Naive B cell (primary cell): ENCODE measurements at regions not wholly inside any gene's neighbourhood (a gene's known extent, or its start where the extent isn't known, plus 50 kb on each side); places are given as distances from the start of the nearest gene placed in this dataset.

ENCODE experiments used
- ATAC-seq, 2 donors: fragments of 150-1000 bp; cut with Tn5 transposase; 2 replicates each; pipeline ENCODE4 v1.10.0; 2021; ENCODE audit warnings: low read depth in 2 of 2, mild to moderate bottlenecking in 2 of 2, moderate library complexity in 2 of 2
- DNase-seq: peaks from one replicate; pipeline ENCODE4 v3.0.0; 2022
- H3K27ac Mint-ChIP-seq, 6 donors: one replicate each; pipeline ENCODE4 v1.8.0; 2020 to 2022; ENCODE audit warnings: mild to moderate bottlenecking in 6 of 6, mixed read lengths in 6 of 6, moderate library complexity in 5 of 6, inconsistent platforms in 2 of 6
- H3K27me3 Mint-ChIP-seq, 3 donors: one replicate each; pipeline ENCODE4 v1.8.0; 2021 to 2022; ENCODE audit warnings: mixed read lengths in 3 of 3, mild to moderate bottlenecking in 1 of 3
- H3K36me3 Mint-ChIP-seq, 2 donors: one replicate each; pipeline ENCODE4 v1.8.0; 2020 to 2022; ENCODE audit warnings: mixed read lengths in 2 of 2, inconsistent platforms in 1 of 2, mild to moderate bottlenecking in 1 of 2
- H3K4me1 Mint-ChIP-seq, 3 donors: one replicate each; pipeline ENCODE4 v1.8.0; 2020 to 2022; ENCODE audit warnings: mixed read lengths in 3 of 3, inconsistent platforms in 1 of 3, mild to moderate bottlenecking in 1 of 3, moderate library complexity in 1 of 3
- H3K4me3 Mint-ChIP-seq, 8 donors: one replicate each; pipeline ENCODE4 v1.8.0; 2020 to 2022; ENCODE audit warnings: mild to moderate bottlenecking in 8 of 8, mixed read lengths in 8 of 8, moderate library complexity in 8 of 8, inconsistent platforms in 2 of 8
- H3K9me3 Mint-ChIP-seq, 7 donors: one replicate each; pipeline ENCODE4 v1.8.0; 2020 to 2022; ENCODE audit warnings: mixed read lengths in 7 of 7, mild to moderate bottlenecking in 5 of 7, inconsistent platforms in 2 of 7, moderate library complexity in 1 of 7

DNA sequence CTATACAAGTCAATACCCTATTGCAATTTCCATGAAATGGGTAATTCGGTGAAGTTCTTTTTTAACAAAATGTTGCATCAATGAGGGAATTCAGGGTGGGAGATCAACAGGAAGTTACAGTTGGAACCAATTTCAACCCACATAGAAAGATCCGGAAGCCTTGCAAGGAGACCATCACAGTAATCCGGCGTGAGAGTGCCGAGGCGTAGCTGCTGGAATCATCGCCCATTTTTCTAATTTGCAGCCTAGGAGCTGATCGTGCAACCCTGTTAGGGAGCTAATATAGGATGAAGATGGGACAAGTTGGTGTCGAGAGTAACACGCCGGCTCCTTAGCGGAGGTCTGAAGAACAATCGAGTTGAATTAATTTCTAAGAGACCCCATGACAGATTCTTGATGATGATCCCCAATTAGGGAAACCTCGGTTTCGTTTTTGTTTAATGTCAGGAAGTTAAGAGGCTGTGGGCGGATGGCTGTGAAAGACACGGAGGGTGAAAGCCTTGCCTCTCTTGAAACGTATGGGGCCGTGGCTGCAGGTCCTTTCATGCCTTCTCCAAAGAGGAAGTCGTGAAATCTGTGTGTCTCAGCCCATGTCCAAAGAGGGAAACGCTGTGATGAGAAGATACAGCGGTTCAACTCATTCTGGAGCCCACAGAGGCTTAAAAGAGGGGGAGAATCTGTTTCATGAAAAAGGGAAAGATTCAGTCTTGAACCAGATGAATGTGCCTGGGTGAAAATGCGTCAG, 51.2 kb upstream of the CARD11 start:
- H3K9me3 Mint-ChIP-seq, result peaks cover 0 to 2% (median 0%) of the 10 kb centered on the region in 7 donors
- peak overlapping the region; percentile 98 to 99 (median 98) for H3K27ac Mint-ChIP-seq
- ATAC-seq, result peak; percentile 83
- peak overlapping the region; percentile 76 to 94 (median 90) for H3K4me3 Mint-ChIP-seq
- H3K4me1 Mint-ChIP-seq, result peaks cover 25 to 63% (median 43%) of the 10 kb centered on the region in 3 donors
- DNase-seq, result peak; percentile 70
- no peaks in the 10 kb centered on the region for H3K27me3 Mint-ChIP-seq
- H3K36me3 Mint-ChIP-seq, result no peaks in the 10 kb centered on the region

DNA sequence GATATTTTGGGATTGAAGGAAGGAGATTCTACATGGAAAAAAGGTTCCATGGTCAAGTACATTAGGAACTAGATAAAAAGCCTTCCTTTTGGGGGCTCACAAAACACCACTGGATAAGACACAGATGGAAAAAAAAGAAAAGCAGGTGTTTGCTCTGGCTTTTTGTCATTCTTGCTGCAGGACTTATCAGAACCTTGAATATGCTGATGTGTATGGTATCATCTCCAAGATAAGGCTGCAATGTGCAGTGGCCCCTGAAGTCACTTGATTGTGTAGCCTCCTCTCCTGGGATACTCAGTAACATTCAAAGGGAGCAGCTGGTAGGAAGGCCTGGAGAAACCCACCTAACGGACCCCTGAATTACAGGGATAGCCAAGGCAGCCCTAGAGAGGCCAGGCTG, 54.1 kb upstream of the CARD11 start:
- Mint-ChIP-seq H3K4me3 (no peak overlapping the region), H3K27me3 (no peaks in the 10 kb centered on the region), H3K4me1 (peaks cover 15 to 42% (median 22%) of the 10 kb centered on the region in 3 donors), H3K9me3 (peaks cover 0 to 2% (median 0%) of the 10 kb centered on the region in 7 donors), H3K36me3 (no peaks in the 10 kb centered on the region), H3K27ac (no peak overlapping the region)
- ATAC-seq, result no peak
- DNase-seq, result no peak

DNA sequence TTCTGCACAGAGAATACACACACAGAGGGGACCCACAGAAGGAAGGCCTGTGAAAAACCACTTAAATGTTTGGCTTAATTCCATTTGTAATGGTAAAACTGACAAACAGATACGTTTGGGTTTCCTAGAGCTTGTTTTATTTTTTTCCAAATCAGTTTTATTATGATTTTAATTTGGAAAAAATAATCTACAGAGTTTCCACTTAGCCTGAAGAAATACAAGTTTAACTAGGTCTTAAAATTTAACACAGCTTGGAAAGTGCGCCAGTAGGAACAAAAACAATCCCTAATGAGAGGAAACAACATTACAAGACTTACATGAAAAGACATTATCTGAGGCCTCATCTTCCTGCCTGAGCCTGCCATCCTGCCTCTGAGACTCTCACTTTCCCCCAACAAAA, 58.5 kb upstream of the CARD11 start:
- no peaks in the 10 kb centered on the region for H3K27me3 Mint-ChIP-seq
- DNase-seq, result no peak
- H3K4me3 Mint-ChIP-seq, result no peak overlapping the region
- no peaks in the 10 kb centered on the region for H3K36me3 Mint-ChIP-seq
- peaks cover 0 to 5% (median 0%) of the 10 kb centered on the region in 7 donors for H3K9me3 Mint-ChIP-seq
- H3K27ac Mint-ChIP-seq, result no peak overlapping the region
- no peak for ATAC-seq
- peaks cover 0 to 3% (median 0%) of the 10 kb centered on the region in 3 donors for H3K4me1 Mint-ChIP-seq

DNA sequence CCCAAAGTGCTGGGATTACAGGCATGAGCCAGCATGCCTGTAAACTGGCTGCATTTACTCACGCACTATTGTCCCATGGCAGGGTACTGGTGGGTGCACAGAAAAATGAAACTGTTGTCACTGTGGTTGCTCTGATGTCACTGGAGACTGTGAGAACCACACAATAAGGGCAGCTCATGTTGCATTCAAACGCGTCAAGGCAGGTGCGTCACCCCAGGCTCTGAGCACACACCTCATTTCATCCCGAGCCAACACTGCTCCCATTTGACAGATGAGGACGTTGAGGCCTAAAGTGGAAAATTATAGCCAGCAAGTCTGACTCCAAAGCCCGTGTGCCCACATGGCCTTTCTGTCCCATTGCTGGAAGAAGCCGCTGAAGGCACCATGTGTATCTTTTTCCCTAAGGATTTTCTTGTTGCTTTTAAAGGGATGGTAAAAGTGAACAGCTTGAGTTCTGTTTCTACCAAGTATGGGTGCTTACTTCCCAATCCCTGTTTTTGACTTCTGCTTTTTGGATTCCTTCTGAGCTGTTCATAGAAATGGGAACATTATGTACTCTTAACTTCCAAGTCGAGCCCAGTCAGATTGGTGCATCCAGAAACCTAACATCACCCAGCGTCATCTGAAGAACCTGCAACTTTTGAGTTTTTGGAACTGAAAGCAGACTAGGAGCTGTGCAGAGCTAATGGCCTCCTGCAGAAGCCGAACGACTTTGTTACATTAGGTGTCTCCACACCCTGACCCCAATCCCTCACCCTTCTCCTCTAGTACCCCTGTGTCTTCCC, 60.1 kb upstream of the CARD11 start:
- no peak overlapping the region for H3K4me3 Mint-ChIP-seq
- ATAC-seq (no peak), DNase-seq (no peak)
- peaks cover 0 to 5% (median 0%) of the 10 kb centered on the region in 7 donors for H3K9me3 Mint-ChIP-seq
- H3K27ac Mint-ChIP-seq, result no peak overlapping the region
- no peaks in the 10 kb centered on the region for H3K36me3 Mint-ChIP-seq
- H3K27me3 Mint-ChIP-seq, result peaks cover 0 to 2% (median 2%) of the 10 kb centered on the region in 3 donors
- H3K4me1 Mint-ChIP-seq, result peaks cover 0 to 8% (median 4%) of the 10 kb centered on the region in 3 donors

DNA sequence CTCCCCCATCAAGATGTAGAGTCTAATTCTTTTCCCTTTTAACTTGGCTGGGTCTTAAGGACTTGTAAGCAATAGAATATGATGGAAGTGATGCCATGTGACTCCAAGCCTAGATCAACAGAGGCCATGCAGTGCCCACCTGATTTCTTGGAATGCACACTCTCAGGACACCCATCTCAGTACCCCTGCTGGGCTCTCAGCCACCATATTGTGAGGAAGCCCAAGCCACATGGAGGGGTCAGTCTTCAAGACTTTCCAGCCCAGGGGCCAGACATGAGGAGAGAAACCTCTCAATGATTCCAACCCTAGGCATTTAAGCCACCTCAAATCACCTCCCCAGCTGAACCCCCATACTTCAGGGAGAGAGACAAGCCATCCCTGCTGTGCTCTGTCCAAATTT, 62.2 kb upstream of the CARD11 start:
- ATAC-seq (no peak), DNase-seq (no peak)
- no peaks in the 10 kb centered on the region for H3K36me3 Mint-ChIP-seq
- peaks cover 0 to 8% (median 4%) of the 10 kb centered on the region in 3 donors for H3K4me1 Mint-ChIP-seq
- H3K27ac Mint-ChIP-seq, result no peak overlapping the region
- peaks cover 0 to 7% (median 6%) of the 10 kb centered on the region in 3 donors for H3K27me3 Mint-ChIP-seq
- peak overlapping the region in 2 of 8 donors; percentile 5 to 21 for H3K4me3 Mint-ChIP-seq
- H3K9me3 Mint-ChIP-seq, result peaks cover 0 to 5% (median 2%) of the 10 kb centered on the region in 7 donors

DNA sequence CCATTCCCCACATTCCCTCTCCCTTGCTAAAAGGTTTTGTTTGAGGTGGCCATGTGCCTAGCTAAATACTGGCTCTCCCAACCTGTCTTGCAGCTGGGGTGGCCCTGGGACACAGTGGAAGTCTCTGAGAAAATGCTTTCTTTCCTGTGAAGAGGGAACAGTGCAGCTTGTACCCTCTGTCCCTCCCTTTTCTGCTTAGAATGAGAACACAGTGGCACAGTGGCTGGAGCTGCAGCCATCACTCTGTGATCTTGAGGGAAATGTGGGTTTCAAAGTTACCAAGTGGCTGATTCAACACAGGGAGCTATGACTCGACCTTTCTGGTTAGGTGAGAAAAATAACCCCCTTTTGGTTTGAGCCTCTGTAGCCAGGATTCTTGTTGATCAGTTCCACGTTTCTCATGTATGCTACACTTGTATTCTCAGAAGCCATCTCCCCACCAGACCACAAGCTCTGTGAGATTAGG, 62.7 kb upstream of the CARD11 start:
- peaks cover 0 to 8% (median 4%) of the 10 kb centered on the region in 3 donors for H3K4me1 Mint-ChIP-seq
- no peak overlapping the region for H3K4me3 Mint-ChIP-seq
- peak overlapping the region in 1 of 6 donors; percentile 65 for H3K27ac Mint-ChIP-seq
- no peaks in the 10 kb centered on the region for H3K36me3 Mint-ChIP-seq
- DNase-seq (no peak), ATAC-seq (no peak)
- peaks cover 0 to 5% (median 2%) of the 10 kb centered on the region in 7 donors for H3K9me3 Mint-ChIP-seq
- peaks cover 0 to 7% (median 6%) of the 10 kb centered on the region in 3 donors for H3K27me3 Mint-ChIP-seq

DNA sequence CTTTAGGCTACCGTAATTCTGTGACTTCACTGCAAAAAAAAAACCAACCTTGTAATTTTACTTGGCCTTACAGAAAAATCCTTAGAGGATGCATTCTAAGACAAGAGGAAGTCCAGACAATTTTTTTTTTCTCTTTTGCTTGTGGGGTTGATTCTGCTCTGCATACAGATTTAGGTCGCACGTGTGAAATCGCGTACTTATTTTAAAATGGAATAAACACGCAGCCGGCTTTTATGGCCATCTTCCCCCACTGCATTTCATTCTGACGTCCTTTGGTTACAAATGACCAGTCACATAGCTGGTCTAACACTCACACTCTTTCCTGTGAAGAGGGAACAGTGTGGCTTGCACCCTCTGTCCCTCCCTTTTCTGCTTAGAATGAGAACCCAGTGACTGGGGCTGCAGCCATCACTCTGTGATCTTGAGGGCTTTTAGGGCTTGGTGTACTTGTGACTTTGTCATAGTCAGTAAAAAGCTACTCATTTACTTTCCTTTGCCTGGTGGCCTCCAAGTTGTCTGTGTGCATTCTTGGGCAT, 63.6 kb upstream of the CARD11 start:
- Mint-ChIP-seq H3K36me3 (no peaks in the 10 kb centered on the region), H3K27me3 (peaks cover 0 to 7% (median 6%) of the 10 kb centered on the region in 3 donors), H3K9me3 (peaks cover 0 to 5% (median 2%) of the 10 kb centered on the region in 7 donors), H3K27ac (peak overlapping the region in 3 of 6 donors; percentile 9 to 83 (median 65)), H3K4me1 (peaks cover 0 to 8% (median 4%) of the 10 kb centered on the region in 3 donors), H3K4me3 (no peak overlapping the region)
- no peak for DNase-seq
- ATAC-seq, result peak; percentile 20 to 70

DNA sequence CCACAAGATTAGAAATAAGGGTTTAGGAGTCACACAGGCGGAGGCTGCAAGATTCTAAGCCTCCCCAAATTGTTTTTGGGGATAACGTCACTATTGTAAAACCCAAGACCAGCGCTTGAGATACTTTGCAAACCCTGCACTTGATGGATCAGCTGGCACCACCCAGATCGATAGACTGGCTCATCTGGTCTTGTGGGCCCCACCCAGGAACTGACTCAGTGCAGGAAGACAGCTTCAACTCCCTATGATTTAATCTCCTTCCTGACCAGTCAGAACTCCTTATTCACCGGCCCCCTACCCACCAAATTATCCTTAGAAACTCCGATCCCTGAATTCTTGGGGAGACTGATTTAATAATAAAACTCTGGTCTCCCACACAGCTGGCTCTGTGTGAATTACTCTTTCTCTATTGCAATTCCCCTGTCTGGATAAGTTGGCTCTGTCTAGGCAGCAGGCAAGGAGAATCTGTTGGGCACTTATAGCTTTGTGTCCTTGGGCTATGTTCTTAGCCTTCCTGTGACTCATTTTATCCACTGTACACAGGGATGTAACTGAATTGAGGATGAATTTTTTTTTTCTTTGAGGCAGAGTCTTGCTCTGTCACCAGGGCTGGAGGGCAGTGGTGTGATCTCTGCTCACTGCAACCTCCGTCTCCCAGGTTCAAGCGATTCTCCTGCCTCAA, 64.4 kb upstream of the CARD11 start:
- DNase-seq, result no peak
- Mint-ChIP-seq H3K36me3 (no peaks in the 10 kb centered on the region), H3K4me3 (no peak overlapping the region), H3K27me3 (peaks cover 0 to 7% (median 6%) of the 10 kb centered on the region in 3 donors), H3K27ac (peak overlapping the region in 2 of 6 donors; percentile 38 to 83), H3K9me3 (peaks cover 0 to 6% (median 2%) of the 10 kb centered on the region in 7 donors), H3K4me1 (peaks cover 4 to 12% (median 4%) of the 10 kb centered on the region in 3 donors)
- ATAC-seq, result no peak

DNA sequence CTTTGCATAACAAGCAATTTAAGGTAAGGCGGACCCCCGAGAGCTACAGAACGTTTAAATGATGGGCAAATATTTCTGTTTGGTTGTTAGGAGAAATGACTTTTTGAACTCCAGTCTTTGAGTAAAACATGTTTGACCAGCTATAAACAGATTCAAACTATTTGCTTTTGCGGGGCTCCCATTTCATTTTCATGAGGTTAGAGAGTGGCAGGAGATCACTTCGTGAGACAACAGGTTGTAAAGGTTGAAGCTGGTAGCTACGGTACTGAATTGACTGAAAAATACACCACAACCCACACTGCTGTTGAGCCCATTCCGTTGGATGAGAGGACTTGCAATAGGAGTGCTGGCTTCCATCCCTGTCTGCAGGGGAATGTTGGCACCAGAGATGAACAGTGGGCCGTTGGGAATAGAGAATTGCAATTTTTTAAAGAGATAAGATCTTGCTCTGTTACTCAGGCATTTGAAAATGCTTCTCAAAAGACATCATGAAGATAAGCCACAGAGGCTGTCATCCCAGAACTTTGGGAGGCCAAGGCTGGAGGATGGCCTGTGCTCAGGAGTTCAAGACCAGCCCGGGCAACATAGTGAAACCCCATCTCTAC, 65.7 kb upstream of the CARD11 start:
- H3K27me3 Mint-ChIP-seq, result peaks cover 0 to 7% (median 6%) of the 10 kb centered on the region in 3 donors
- peaks cover 0 to 18% (median 4%) of the 10 kb centered on the region in 7 donors for H3K9me3 Mint-ChIP-seq
- ATAC-seq (no peak), DNase-seq (no peak)
- H3K27ac Mint-ChIP-seq, result no peak overlapping the region
- H3K4me3 Mint-ChIP-seq, result no peak overlapping the region
- H3K4me1 Mint-ChIP-seq, result peaks cover 4 to 12% (median 4%) of the 10 kb centered on the region in 3 donors
- H3K36me3 Mint-ChIP-seq, result peaks cover 0 to 6% of the 10 kb centered on the region in 2 donors

DNA sequence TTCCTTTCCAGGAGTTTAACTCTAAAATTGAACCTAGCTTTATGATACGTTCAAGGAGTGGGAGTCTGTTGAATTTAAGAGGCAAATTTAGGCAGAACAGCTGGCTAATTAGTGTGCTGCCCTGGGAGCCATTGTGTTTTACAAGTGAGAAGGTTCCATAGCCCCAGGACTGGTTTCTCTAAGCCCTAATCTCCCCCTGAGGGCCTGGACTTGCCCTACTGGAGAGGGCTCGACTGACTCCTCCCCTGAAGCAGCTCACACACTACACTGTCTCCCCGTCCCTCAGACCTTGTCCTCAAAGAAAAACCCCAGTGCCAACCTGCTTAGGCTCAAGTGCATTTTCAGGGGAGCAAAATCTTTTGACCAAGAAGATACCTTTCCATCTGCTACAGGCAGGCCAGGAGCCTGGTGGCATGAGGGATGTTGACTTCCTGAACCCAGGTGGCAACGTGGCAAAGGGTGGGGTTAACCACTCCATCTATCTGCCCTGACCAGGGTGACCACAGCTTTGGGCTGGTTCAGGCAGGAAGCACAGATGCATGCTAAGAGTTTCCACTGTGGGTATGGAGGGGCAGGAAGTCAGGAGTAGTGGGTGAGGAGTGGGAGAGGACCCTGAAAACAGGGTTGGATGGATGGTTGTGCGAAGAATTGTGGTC, 68.9 kb upstream of the CARD11 start:
- Mint-ChIP-seq H3K4me3 (no peak overlapping the region), H3K4me1 (peaks cover 4 to 16% (median 13%) of the 10 kb centered on the region in 3 donors), H3K27ac (peak overlapping the region in 1 of 6 donors; percentile 29), H3K36me3 (peaks cover 6 to 8% of the 10 kb centered on the region in 2 donors), H3K27me3 (peaks cover 11 to 35% (median 18%) of the 10 kb centered on the region in 3 donors), H3K9me3 (peaks cover 2 to 22% (median 4%) of the 10 kb centered on the region in 7 donors)
- DNase-seq (no peak), ATAC-seq (no peak)

DNA sequence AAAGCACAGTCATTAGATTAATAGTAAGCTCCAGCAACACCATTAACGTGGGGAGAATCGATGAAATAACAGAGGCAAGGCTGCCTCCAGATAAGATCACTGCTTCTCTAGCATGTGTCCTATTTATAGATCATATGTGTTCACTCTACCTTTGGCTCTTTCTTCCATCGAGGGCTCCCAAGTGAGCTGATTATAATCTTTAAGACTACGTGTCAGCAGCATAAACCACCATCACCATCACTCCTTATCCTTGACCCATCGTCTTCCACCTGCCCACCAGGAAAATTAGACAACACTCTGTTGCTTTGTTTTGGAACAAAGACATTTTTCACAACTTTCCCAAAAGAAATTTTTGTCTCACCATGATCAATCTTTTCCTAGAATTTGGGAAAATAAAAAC, 71.2 kb upstream of the CARD11 start:
- ATAC-seq, result no peak
- H3K4me3 Mint-ChIP-seq, result no peak overlapping the region
- H3K36me3 Mint-ChIP-seq, result peaks cover 6 to 8% of the 10 kb centered on the region in 2 donors
- H3K9me3 Mint-ChIP-seq, result peaks cover 0 to 22% (median 4%) of the 10 kb centered on the region in 7 donors
- no peak for DNase-seq
- no peak overlapping the region for H3K27ac Mint-ChIP-seq
- H3K27me3 Mint-ChIP-seq, result peaks cover 12 to 35% (median 13%) of the 10 kb centered on the region in 3 donors
- peaks cover 4 to 18% (median 16%) of the 10 kb centered on the region in 3 donors for H3K4me1 Mint-ChIP-seq

DNA sequence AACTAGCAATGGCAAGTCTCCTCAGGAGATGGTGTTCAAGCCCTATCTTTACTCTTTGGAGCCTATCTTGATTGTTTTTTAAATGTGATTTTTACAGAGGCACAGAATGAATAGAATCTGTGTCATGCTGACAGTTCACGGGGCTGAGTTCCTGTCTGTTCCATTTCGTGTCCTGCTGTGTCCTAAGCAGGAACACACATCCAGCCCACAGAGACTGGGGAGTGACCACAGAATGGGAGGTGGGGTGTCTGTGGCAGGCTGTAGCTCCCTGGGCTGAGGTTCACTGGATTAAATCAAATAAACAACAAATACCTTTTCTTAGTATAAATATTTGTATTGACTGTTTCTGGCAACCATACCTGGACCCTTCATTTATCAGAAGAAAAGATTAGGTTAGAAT, 73.4 kb upstream of the CARD11 start:
- DNase-seq (no peak), ATAC-seq (no peak)
- peaks cover 4 to 18% (median 16%) of the 10 kb centered on the region in 3 donors for H3K4me1 Mint-ChIP-seq
- peaks cover 8 to 14% of the 10 kb centered on the region in 2 donors for H3K36me3 Mint-ChIP-seq
- H3K4me3 Mint-ChIP-seq, result peak overlapping the region in 3 of 8 donors; percentile 14 to 54 (median 22)
- peaks cover 17 to 49% (median 17%) of the 10 kb centered on the region in 3 donors for H3K27me3 Mint-ChIP-seq
- H3K27ac Mint-ChIP-seq, result peak overlapping the region in 2 of 6 donors; percentile 25 to 61
- peaks cover 4 to 29% (median 12%) of the 10 kb centered on the region in 7 donors for H3K9me3 Mint-ChIP-seq
